GM18498 (cell line): ENCODE measurements at regions not wholly inside any gene's neighbourhood (a gene's known extent, or its start where the extent isn't known, plus 50 kb on each side); places are given as distances from the start of the nearest gene placed in this dataset.

Source experiments
- ATAC-seq: cut with Tn5 transposase; IDR thresholded peaks from one replicate; pipeline ENCODE4 v1.9.1; 2021; ENCODE audit warnings: mild to moderate bottlenecking, moderate library complexity; ENCODE audit not compliant: unreplicated experiment

DNA sequence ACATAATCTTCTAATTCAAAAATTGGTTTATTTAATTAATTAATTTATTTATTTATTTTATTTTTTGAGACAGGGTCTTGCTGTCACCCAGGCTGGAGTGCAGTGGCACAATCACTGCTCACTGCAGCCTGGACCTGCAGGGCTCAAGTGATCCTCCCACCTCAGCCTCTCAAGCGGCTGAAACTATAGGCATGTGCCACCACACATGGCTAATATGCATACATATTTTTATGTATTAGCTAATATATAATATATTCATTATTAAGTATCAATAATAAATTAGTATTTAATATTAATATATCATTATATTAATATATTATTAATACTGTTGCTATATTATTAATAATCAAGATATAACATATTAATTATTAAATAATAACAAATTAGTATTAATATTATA lies 406.7 kb downstream of the GPATCH2 start:
- no peak for ATAC-seq

DNA sequence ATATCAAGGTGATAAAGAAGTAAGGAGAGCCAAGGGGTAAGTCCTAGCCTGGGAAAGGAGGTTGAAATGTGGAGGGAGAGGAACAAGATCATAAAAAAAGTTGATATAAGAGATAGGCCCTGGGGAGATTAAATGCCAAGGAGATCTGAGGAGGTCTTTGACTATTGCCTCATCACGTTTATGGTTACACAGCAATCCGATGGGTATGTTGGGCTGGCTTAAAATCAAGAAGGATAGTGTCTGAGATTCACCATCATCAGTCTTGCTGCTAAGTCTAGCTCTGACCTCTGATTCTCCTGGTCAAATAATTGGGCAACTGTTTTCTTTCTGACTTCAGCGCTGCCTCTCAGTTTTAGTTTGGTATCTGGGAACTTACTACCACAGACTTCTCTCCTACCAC lies 416.3 kb downstream of the GPATCH2 start:
- no peak for ATAC-seq

GRCh38 chr1:217211486-217211885 lies 419.4 kb downstream of the GPATCH2 start:
- peak; percentile 71 for ATAC-seq

- no peak for ATAC-seq
These were observed 425.3 kb downstream of the GPATCH2 start for GRCh38 chr1:217205578-217205977.

DNA sequence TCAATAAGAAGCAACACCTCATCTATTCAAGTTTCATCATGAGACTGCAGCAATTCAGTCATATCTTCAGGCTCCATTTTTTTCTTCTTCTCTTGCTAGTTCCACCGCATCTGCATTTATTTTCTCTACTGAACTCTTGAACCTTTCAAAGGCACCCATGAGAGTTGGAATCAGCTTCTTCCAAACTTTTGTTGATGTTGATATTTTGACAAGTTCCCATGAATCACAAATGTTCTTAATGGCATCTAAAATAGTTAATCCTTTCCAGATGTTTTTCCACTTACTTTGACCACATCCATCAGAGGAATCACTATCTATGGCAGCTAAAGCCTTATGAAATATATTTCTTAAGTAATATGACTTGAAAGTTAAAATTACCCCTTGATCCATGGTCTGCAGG lies 434.3 kb downstream of the GPATCH2 start:
- no peak for ATAC-seq

DNA sequence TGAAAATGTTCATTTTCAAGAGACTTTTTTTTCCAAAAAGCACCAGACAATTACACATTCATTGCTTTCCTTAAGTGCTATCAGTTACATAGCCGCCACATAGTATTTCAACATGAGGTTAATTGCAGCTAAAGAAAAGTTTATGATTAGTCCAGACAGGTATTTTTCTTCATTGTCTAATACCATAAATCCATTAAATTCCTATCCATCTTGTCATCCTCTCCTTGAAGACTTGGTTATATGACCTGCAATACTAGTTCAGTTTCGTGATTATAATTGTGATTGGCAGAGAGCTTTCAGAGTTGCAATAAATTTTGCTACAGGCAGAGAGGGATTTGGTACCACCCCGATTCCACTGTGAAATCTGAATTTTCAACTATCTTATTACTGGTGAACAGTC lies 437.7 kb downstream of the GPATCH2 start:
- ATAC-seq = no peak

- no peak for ATAC-seq
These were observed 439.4 kb downstream of the GPATCH2 start for GRCh38 chr1:217191441-217191840.

DNA sequence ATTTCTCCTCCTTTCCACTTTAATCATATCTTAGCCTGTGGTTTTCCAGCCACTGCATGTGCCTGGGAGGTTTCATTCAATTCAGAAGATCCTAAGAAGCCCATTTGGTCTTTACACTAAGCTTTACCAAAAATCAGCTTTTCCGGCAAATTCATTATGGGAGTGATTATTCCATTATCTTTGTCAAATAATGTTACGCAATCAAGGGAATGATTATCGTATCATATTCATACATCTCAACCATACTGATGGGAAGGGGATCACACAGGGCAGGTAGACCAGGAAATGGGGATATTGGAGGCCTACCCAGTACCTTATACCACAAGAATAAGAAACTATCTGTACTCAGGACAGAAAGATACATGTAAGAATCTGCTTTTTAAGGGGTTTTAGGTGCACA lies 440.5 kb downstream of the GPATCH2 start:
- no peak for ATAC-seq

GRCh38 chr1:217189362-217189761 lies 441.5 kb downstream of the GPATCH2 start:
- no peak for ATAC-seq

DNA sequence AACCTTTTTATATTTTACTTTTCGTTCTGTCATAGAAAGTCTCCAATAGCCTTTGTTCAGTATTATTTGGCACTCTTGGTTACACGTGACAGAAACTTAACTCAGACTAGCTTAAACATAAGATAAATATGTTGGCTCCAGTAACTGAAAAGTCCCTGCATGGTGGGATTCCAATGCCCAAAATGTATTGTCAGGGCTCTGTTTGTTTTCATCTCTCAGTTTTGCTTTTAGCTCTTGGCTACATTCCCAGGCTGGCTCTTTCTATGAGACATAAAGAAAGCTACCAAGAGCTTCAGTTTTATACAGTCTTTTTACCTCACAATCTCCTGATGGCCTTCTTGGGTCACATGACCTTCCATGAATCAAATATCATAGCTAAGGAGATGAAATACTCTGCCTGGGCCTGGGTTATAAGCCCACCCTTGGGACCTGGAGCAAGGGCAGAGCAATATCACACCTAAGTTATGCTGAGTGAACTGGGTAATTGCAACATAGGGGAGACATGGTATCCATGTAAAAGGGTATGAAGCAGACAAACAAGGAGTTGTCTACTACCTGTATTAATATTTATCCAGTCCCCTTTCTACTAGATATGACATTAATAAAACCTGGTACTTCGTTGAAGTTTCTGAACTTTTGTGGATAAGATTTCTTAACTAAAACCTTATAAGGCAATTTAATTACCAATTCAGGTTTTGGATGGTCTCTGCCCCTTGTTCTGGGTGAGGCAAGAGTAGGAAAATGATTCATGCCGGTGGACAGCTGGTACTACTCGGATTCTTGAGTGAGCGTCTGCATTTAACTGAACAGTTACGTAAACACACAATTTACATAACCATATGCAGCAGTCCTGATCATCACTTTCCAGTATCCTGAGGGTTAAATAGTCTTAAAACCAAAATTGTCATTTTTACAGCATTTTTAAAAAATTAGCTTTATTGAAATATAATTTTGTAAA lies 442.3 kb downstream of the GPATCH2 start:
- no peak for ATAC-seq

GRCh38 chr1:217186664-217187063 lies 444.2 kb downstream of the GPATCH2 start:
- no peak for ATAC-seq

- ATAC-seq = no peak
These were observed 446.0 kb downstream of the GPATCH2 start for GRCh38 chr1:217184854-217185253.

- no peak for ATAC-seq
These were observed 447.9 kb downstream of the GPATCH2 start for GRCh38 chr1:217182992-217183391.

- ATAC-seq = no peak
These were observed 449.1 kb downstream of the GPATCH2 start for GRCh38 chr1:217181756-217182155.

- ATAC-seq = no peak
These were observed 449.6 kb downstream of the GPATCH2 start for GRCh38 chr1:217181176-217181746.

DNA sequence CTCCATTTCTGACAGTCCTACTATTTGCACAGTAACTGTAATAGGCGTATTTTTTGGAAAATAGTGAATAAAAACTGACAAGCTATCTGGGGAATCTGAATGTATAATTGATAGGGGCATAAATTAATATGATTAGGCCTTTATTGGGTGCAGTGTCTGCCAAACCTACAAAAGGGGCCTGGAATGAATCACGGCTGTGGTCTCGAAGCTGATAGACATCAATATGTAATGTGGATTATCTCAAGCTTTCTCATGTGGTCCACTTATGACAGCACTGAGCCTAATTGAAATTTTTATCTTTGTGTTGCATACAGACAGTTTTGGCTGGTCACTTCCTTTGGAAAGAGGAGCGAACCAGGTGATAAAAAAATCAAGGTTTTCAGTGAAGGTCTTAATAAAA lies 450.4 kb downstream of the GPATCH2 start:
- no peak for ATAC-seq

DNA sequence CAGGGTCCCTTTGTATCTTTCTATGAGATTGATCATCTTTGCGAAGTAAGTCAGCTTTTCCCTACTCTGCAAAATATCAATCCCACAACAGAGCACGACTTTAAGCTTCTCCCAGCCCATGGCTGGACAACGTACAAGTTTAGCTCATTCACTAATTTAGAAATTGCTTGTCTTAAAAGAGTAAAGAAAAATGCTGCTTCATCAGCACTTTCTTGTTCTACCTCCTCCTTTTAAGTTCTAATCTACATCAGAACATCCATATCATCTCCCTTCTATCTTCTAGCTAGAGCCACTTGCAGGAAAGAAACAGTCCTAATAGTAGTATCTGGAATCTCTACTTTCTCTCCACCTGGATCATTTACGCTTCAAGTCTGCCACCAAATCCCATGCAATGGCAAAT lies 441.2 kb upstream of the ESRRG start:
- no peak for ATAC-seq

- ATAC-seq = no peak
These were observed 430.1 kb upstream of the ESRRG start for GRCh38 chr1:217153361-217153760.

DNA sequence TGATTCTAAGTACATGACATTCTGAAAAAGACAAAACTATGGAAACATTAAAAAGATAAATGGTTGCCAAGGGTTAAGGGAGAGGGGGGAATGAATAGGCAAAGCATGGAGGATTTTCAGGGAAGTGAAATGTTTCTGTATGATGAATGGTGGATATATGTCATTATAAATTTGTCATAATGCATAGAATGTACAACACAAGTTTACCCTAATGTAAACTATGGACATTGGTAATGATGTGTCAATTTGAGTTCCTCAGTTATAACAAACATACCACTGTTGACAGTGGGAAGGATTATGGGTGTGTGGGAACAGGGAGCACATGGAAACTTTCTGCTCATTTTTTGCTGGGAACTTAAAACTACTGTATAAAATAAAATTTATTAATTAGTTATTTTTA lies 427.1 kb upstream of the ESRRG start:
- ATAC-seq = no peak

DNA sequence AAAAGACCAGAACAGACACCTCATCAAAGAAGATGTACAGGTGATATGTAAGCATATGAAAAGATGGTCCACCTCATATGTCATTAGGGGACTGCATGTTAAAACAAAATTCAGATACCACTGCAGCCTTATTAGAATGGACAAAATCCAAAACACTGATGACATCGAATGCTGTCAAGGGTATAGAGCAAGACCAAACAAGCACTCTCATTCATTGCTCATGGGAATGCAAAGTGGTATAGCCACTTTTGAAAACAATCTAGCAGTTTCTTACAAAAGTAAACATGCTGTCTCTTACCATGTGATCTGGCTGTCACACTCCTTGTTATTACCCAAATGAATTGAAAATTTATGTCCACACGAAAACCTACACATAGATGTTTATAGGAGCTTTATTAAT lies 426.6 kb upstream of the ESRRG start:
- ATAC-seq = no peak

GRCh38 chr1:217141711-217142110 lies 418.5 kb upstream of the ESRRG start:
- no peak for ATAC-seq
